ENCODE measurements at regions not wholly inside any gene's neighbourhood (a gene's known extent, or its start where the extent isn't known, plus 50 kb on each side); places are given as distances from the start of the nearest gene placed in this dataset.

GRCh38 chr1:104874044-104874443, 1124.3 kb downstream of the AMY1C start:
- H2BK12ac ChIP-seq (ENCODE audit: insufficient read length, low read depth, low read length) = no peak overlapping the region
- no peaks in the 10 kb centered on the region for H4K20me1 ChIP-seq (ENCODE audit: control insufficient read depth, insufficient read depth, insufficient read length)
- no CpG with 5 or more reads among the region's 6 CpGs for WGBS (ENCODE audit: extremely low coverage, insufficient read length, low lambda C conversion rate)
- no peak for TF ChIP-seq CTCF (conservative IDR thresholded peaks at IDR 0.05)
- H2BK120ac ChIP-seq (ENCODE audit: low read depth, low read length, poor library complexity, severe bottlenecking) = no peak overlapping the region
- H2BK20ac ChIP-seq (ENCODE audit: low read depth, low read length, poor library complexity, severe bottlenecking) = no peak overlapping the region
- no peak overlapping the region for H2BK5ac ChIP-seq (ENCODE audit: insufficient read length, low read length)
- H4K8ac ChIP-seq (replicated peaks; ENCODE audit: insufficient read length, low read depth, low read length) = no peak overlapping the region
- no peak overlapping the region for H3T11ph ChIP-seq (ENCODE audit: low read length)
- H3K14ac ChIP-seq (ENCODE audit: insufficient read depth, low read length) = no peak overlapping the region
- no peak overlapping the region for H2AK5ac ChIP-seq (ENCODE audit: insufficient read length, low read length)
- H3K36me3 Mint-ChIP-seq (ENCODE audit: insufficient read depth in 1 of 3, low read depth in 3 of 3) = no peaks in the 10 kb centered on the region
- no peak overlapping the region for H3K27ac ChIP-seq (ENCODE audit: insufficient read length, low read depth, low read length)
- H3K79me2 ChIP-seq (ENCODE audit: insufficient read depth, low read length) = no peaks in the 10 kb centered on the region
- no peak overlapping the region for H4K91ac ChIP-seq (ENCODE audit: insufficient read length, low read depth, low read length)
- no peaks in the 10 kb centered on the region for H3K27me3 ChIP-seq (ENCODE audit: insufficient read depth, low read length)
- no peak overlapping the region for H4K5ac ChIP-seq (ENCODE audit: insufficient read length, low read depth, low read length)
- no peak overlapping the region for H3K4ac ChIP-seq (ENCODE audit: low read depth, low read length)
- no peaks in the 10 kb centered on the region for H3K23me2 ChIP-seq (ENCODE audit: insufficient read length, low read depth, low read length, poor library complexity, severe bottlenecking)
- H3K4me3 Mint-ChIP-seq = no peak overlapping the region
- no peaks in the 10 kb centered on the region for H3K4me1 Mint-ChIP-seq
- H3K27ac Mint-ChIP-seq = no peak overlapping the region
- H3K79me1 ChIP-seq (ENCODE audit: insufficient read depth, low read depth, low read length, poor library complexity, severe bottlenecking) = no peaks in the 10 kb centered on the region
- no peak overlapping the region for H3K18ac ChIP-seq (ENCODE audit: insufficient read length, low read depth, low read length)
- H3K27me3 Mint-ChIP-seq (ENCODE audit: low read depth) = no peaks in the 10 kb centered on the region
- H3K23ac ChIP-seq (ENCODE audit: insufficient read length, low read depth, low read length) = no peak overlapping the region
- no peak for DNase-seq
- no peaks in the 10 kb centered on the region for H3K4me1 ChIP-seq (ENCODE audit: insufficient read depth, low read length)
- no peak overlapping the region for H3K56ac ChIP-seq (ENCODE audit: insufficient read length, low read depth, low read length)
- no peak overlapping the region for H2BK15ac ChIP-seq (ENCODE audit: low read depth, low read length)
- H3K4me2 ChIP-seq (ENCODE audit: insufficient read depth, insufficient read length, low read length) = no peak overlapping the region
- H2AFZ ChIP-seq (ENCODE audit: low read length) = no peak overlapping the region
- no peaks in the 10 kb centered on the region for H3K9me3 ChIP-seq (ENCODE audit: control insufficient read depth, low read depth, low read length)
- H3K9ac ChIP-seq (ENCODE audit: extremely low read depth, insufficient read length, low read length) = no peak overlapping the region
- no peaks in the 10 kb centered on the region; a peak in 1 of 5 replicates for H3K9me3 Mint-ChIP-seq

Data from H9 (cell line).